ENCODE measurements at regions not wholly inside any gene's neighbourhood (a gene's known extent, or its start where the extent isn't known, plus 50 kb on each side); places are given as distances from the start of the nearest gene placed in this dataset.

GRCh38 chr11:97398246-97398645, 1008.4 kb downstream of the JRKL start:
- TF ChIP-seq CTCF (conservative IDR thresholded peaks at IDR 0.05; ENCODE audit: low read depth, low read length), result no peak
- TF ChIP-seq POLR2A (IDR thresholded peaks at IDR 0.05; ENCODE audit: low read depth, low read length), result no peak
- TF ChIP-seq MXI1 (IDR thresholded peaks at IDR 0.05; ENCODE audit: borderline replicate concordance, low read depth, low read length), result no peak
- no peak for TF ChIP-seq BHLHE40 (IDR thresholded peaks at IDR 0.05; ENCODE audit: low read depth, low read length)
- TF ChIP-seq RAD21 (IDR thresholded peaks at IDR 0.05; ENCODE audit: low read length), result no peak

All from IMR-90 (cell line).